Thoracic aorta (tissue), 2 donors: ENCODE measurements at regions not wholly inside any gene's neighbourhood (a gene's known extent, or its start where the extent isn't known, plus 50 kb on each side); places are given as distances from the start of the nearest gene placed in this dataset.

Source experiments
- ATAC-seq: fragments of 150-250 bp; one replicate; pipeline ENCODE4 v1.8.0; 2017; ENCODE audit warnings: low read depth; ENCODE audit not compliant: insufficient number of reproducible peaks, low FRiP score
- DNase-seq: peaks from one replicate; pipeline ENCODE4 v3.0.0-alpha.2; 2020; ENCODE audit warnings: low spot score
- H3K27ac ChIP-seq, 2 donors: fragments of 200-600 bp; sonication (generic); 1 replicate in 1 of 2; 2 replicates in 1 of 2; pipeline ENCODE4 v1.5.1; 2016; ENCODE audit warnings: mild to moderate bottlenecking in 2 of 2, moderate library complexity in 2 of 2
- H3K27me3 ChIP-seq: fragments of 200-600 bp; sonication (generic); replicated peaks from 2 replicates; pipeline ENCODE4 v1.6.0; 2016; ENCODE audit warnings: mild to moderate bottlenecking; ENCODE audit not compliant: insufficient read depth
- H3K36me3 ChIP-seq: fragments of 200-600 bp; sonication (generic); one replicate; pipeline ENCODE4 v1.5.1; 2016
- H3K4me1 ChIP-seq, 2 donors: fragments of 200-600 bp; sonication (generic); 1 replicate in 1 of 2; 2 replicates in 1 of 2; pipeline versions ENCODE4 v1.5.1 to v1.6.0; 2016; ENCODE audit warnings: low read depth in 2 of 2, mild to moderate bottlenecking in 1 of 2; ENCODE audit not compliant: control insufficient read depth in 1 of 2
- H3K4me3 ChIP-seq: fragments of 200-600 bp; sonication (generic); 2 replicates; pipeline ENCODE4 v1.5.1; 2016; ENCODE audit warnings: mild to moderate bottlenecking
- H3K9me3 ChIP-seq: fragments of 200-600 bp; sonication (generic); 2 replicates; pipeline ENCODE4 v1.5.1; 2016
- CTCF ChIP-seq: fragments of 200-600 bp; sonication (generic); IDR thresholded peaks from one replicate; pipeline ENCODE4 v1.5.1; 2019; ENCODE audit warnings: antibody characterized with exemption

GRCh38 chr18:25516747-25517498 lies 165.0 kb upstream of the ZNF521 start:
- H3K27me3 ChIP-seq, result no peaks in the 10 kb centered on the region
- no peak for TF ChIP-seq CTCF
- ATAC-seq (no peak), DNase-seq (no peak)
- H3K4me1 ChIP-seq, result peaks cover 5 to 10% of the 10 kb centered on the region in 2 donors
- no peak overlapping the region for H3K4me3 ChIP-seq
- H3K9me3 ChIP-seq, result no peaks in the 10 kb centered on the region
- no peaks in the 10 kb centered on the region for H3K36me3 ChIP-seq
- H3K27ac ChIP-seq, result no peak overlapping the region

- no peak for ATAC-seq
- peaks cover 5 to 10% of the 10 kb centered on the region in 2 donors for H3K4me1 ChIP-seq
- no peaks in the 10 kb centered on the region for H3K36me3 ChIP-seq
- H3K27me3 ChIP-seq, result no peaks in the 10 kb centered on the region
- H3K27ac ChIP-seq, result no peak overlapping the region
- no peak for DNase-seq
- H3K9me3 ChIP-seq, result no peaks in the 10 kb centered on the region
- no peak overlapping the region for H3K4me3 ChIP-seq
- TF ChIP-seq CTCF, result no peak
These were observed 164.2 kb upstream of the ZNF521 start for GRCh38 chr18:25516121-25516520.

- no peaks in the 10 kb centered on the region for H3K36me3 ChIP-seq
- DNase-seq, result no peak
- H3K27ac ChIP-seq, result no peak overlapping the region
- H3K27me3 ChIP-seq, result no peaks in the 10 kb centered on the region
- no peaks in the 10 kb centered on the region for H3K9me3 ChIP-seq
- H3K4me1 ChIP-seq, result no peaks in the 10 kb centered on the region
- no peak for TF ChIP-seq CTCF
- no peak for ATAC-seq
- H3K4me3 ChIP-seq, result no peak overlapping the region
These were observed 158.1 kb upstream of the ZNF521 start for GRCh38 chr18:25510096-25510495.

GRCh38 chr18:25503567-25504081 lies 151.7 kb upstream of the ZNF521 start:
- no peaks in the 10 kb centered on the region for H3K4me1 ChIP-seq
- no peak for TF ChIP-seq CTCF
- peak; percentile 3 for DNase-seq
- H3K9me3 ChIP-seq, result no peaks in the 10 kb centered on the region
- H3K27ac ChIP-seq, result peak overlapping the region; percentile 24 to 40
- H3K4me3 ChIP-seq, result peak overlapping the region; percentile 68
- no peaks in the 10 kb centered on the region for H3K27me3 ChIP-seq
- no peaks in the 10 kb centered on the region for H3K36me3 ChIP-seq
- peak; percentile 70 for ATAC-seq

- H3K27ac ChIP-seq, result no peak overlapping the region
- no peak overlapping the region for H3K4me3 ChIP-seq
- H3K9me3 ChIP-seq, result no peaks in the 10 kb centered on the region
- no peaks in the 10 kb centered on the region for H3K27me3 ChIP-seq
- no peak for TF ChIP-seq CTCF
- H3K36me3 ChIP-seq, result no peaks in the 10 kb centered on the region
- no peak for ATAC-seq
- H3K4me1 ChIP-seq, result no peaks in the 10 kb centered on the region
- no peak for DNase-seq
These were observed 145.3 kb upstream of the ZNF521 start for GRCh38 chr18:25497151-25497794.
